H1 (cell line): ENCODE measurements at regions not wholly inside any gene's neighbourhood (a gene's known extent, or its start where the extent isn't known, plus 50 kb on each side); places are given as distances from the start of the nearest gene placed in this dataset.

Experiments used
- CTCF ChIA-PET: fragments of 300-600 bp; sonication (Branson Sonifier 250); formaldehyde crosslinking; loops from one replicate; lab custom pipeline; 2021; ENCODE audit not compliant: partially characterized antibody; lab: Charles Lee
- POLR2A ChIA-PET: fragments of 300-600 bp; sonication (Branson Sonifier 250); formaldehyde crosslinking; loops from one replicate; lab custom pipeline; 2021; ENCODE audit warnings: inconsistent platforms; ENCODE audit not compliant: partially characterized antibody; lab: Charles Lee
- DNase-seq, 2 experiments: peaks; one replicate each; pipeline versions ENCODE4 v3.0.0 to v3.0.0-alpha.2; 2010 to 2022; ENCODE audit warnings: low spot score in 2 of 2, low read depth in 1 of 2, mixed read lengths in 1 of 2
- FAIRE-seq: peaks from 2 replicates; lab custom pipeline; 2011; peaks lifted over from hg19 to GRCh38; lab: Jason Lieb, UNC
- H2AFZ ChIP-seq: 2 replicates; pipeline ENCODE4 v1.8.1; 2012; ENCODE audit warnings: low read length, inconsistent platforms
- H2AK5ac ChIP-seq: 2 replicates; pipeline ENCODE4 v1.6.1; 2013; ENCODE audit warnings: low read depth, low read length
- H2BK120ac ChIP-seq: replicated peaks from 2 replicates; pipeline ENCODE3; 2013; ENCODE audit warnings: low read depth, low read length, inconsistent platforms
- H2BK12ac ChIP-seq: 2 replicates; pipeline ENCODE4 v1.6.1; 2013; ENCODE audit warnings: low read depth, low read length
- H2BK15ac ChIP-seq: 2 replicates; pipeline ENCODE4 v1.6.1; 2013; ENCODE audit warnings: low read length
- H2BK20ac ChIP-seq: 2 replicates; pipeline ENCODE4 v1.6.1; 2013; ENCODE audit warnings: low read length
- H2BK5ac ChIP-seq: 2 replicates; pipeline ENCODE4 v1.6.1; 2013; ENCODE audit warnings: low read depth, low read length
- H3K14ac ChIP-seq: 2 replicates; pipeline ENCODE4 v1.6.1; 2013; ENCODE audit warnings: inconsistent platforms; ENCODE audit not compliant: insufficient read length
- H3K18ac ChIP-seq: 2 replicates; pipeline ENCODE4 v1.6.1; 2013; ENCODE audit warnings: low read length; ENCODE audit errors: extremely low read depth
- H3K23ac ChIP-seq: 2 replicates; pipeline ENCODE4 v1.6.1; 2013; ENCODE audit warnings: inconsistent platforms; ENCODE audit not compliant: insufficient read length
- H3K23me2 ChIP-seq: 2 replicates; pipeline ENCODE4 v1.6.1; 2013; ENCODE audit warnings: low read depth, low read length
- H3K27ac ChIP-seq: 2 replicates; pipeline ENCODE4 v1.6.1; 2011; ENCODE audit warnings: low read depth, low read length, inconsistent platforms
- H3K27me3 ChIP-seq, 4 experiments: replicated peaks in 1 of 4; 1 replicate in 1 of 4; 2 replicates in 3 of 4; pipeline versions ENCODE4 v1.6.1 to v1.8.1; 2011 to 2013; ENCODE audit warnings: low read length in 3 of 4, mild to moderate bottlenecking in 3 of 4, inconsistent platforms in 2 of 4, mixed read lengths in 2 of 4, moderate library complexity in 1 of 4; ENCODE audit not compliant: control insufficient read depth in 3 of 4, insufficient read depth in 3 of 4; ENCODE audit errors: extremely low read depth in 1 of 4
- H3K36me3 ChIP-seq, 4 experiments: 2 replicates each; pipeline versions ENCODE4 v1.6.1 to v1.8.1; 2011 to 2013; ENCODE audit warnings: mild to moderate bottlenecking in 4 of 4, low read length in 3 of 4, moderate library complexity in 2 of 4, control low read depth in 1 of 4, inconsistent platforms in 1 of 4; ENCODE audit not compliant: insufficient read depth in 4 of 4, control insufficient read depth in 2 of 4
- H3K4ac ChIP-seq: replicated peaks from 2 replicates; pipeline ENCODE3; 2013; ENCODE audit warnings: low read length, low read depth, mixed read lengths, inconsistent platforms; ENCODE audit not compliant: insufficient read length
- H3K4me1 ChIP-seq, 4 experiments: replicated peaks in 1 of 4; 1 replicate in 1 of 4; 2 replicates in 3 of 4; pipeline versions ENCODE4 v1.6.1 to v1.8.1; 2011 to 2013; ENCODE audit warnings: low read length in 3 of 4, inconsistent platforms in 2 of 4, mixed read lengths in 1 of 4; ENCODE audit not compliant: insufficient read depth in 4 of 4, control insufficient read depth in 3 of 4
- H3K4me2 ChIP-seq, 2 experiments: 2 replicates each; pipeline versions ENCODE4 v1.6.1 to v1.8.1; 2011 to 2013; ENCODE audit warnings: low read depth in 2 of 2, low read length in 2 of 2, control low read depth in 1 of 2, inconsistent platforms in 1 of 2, mild to moderate bottlenecking in 1 of 2; ENCODE audit not compliant: insufficient read depth in 1 of 2
- H3K4me3 ChIP-seq, 4 experiments: fragments of 200-600, 300-600 bp in 1 of 4; sonication (generic), shearing (Covaris generic), sonication (Bioruptor Twin) in 1 of 4; 2 replicates each; pipeline versions ENCODE4 v1.5.1 to v1.8.1; 2011 to 2016; ENCODE audit warnings: low read length in 4 of 4, low read depth in 3 of 4, control low read depth in 2 of 4, inconsistent platforms in 2 of 4, mild to moderate bottlenecking in 2 of 4, mixed read lengths in 1 of 4, moderate library complexity in 1 of 4; ENCODE audit not compliant: insufficient read depth in 2 of 4; ENCODE audit errors: extremely low read depth in 1 of 4
- H3K56ac ChIP-seq: replicated peaks from 2 replicates; pipeline ENCODE3; 2013; ENCODE audit warnings: low read depth, mild to moderate bottlenecking, mixed read lengths, low read length, inconsistent platforms; ENCODE audit not compliant: insufficient read length
- H3K79me1 ChIP-seq: 2 replicates; pipeline ENCODE4 v1.6.1; 2013; ENCODE audit warnings: low read depth, low read length, control low read depth
- H3K79me2 ChIP-seq, 2 experiments: 2 replicates each; pipeline versions ENCODE4 v1.6.1 to v1.8.1; 2012 to 2013; ENCODE audit warnings: low read length in 2 of 2, mild to moderate bottlenecking in 2 of 2, inconsistent platforms in 1 of 2; ENCODE audit not compliant: insufficient read depth in 2 of 2, control insufficient read depth in 1 of 2
- H3K9ac ChIP-seq, 4 experiments: replicated peaks in 1 of 4; 1 replicate in 1 of 4; 2 replicates in 3 of 4; pipeline versions ENCODE4 v1.6.1 to v1.8.1; 2011 to 2013; ENCODE audit warnings: low read depth in 3 of 4, low read length in 3 of 4, control low read depth in 2 of 4, mild to moderate bottlenecking in 2 of 4, moderate library complexity in 2 of 4, inconsistent platforms in 1 of 4; ENCODE audit errors: extremely low read depth in 1 of 4
- H3K9me3 ChIP-seq, 2 experiments: 2 replicates each; pipeline versions ENCODE4 v1.6.1 to v1.8.1; 2012 to 2013; ENCODE audit warnings: mild to moderate bottlenecking in 2 of 2, moderate library complexity in 2 of 2, control low read depth in 1 of 2, inconsistent platforms in 1 of 2, low read depth in 1 of 2, low read length in 1 of 2, mixed read lengths in 1 of 2; ENCODE audit not compliant: insufficient read depth in 2 of 2
- H4K20me1 ChIP-seq, 2 experiments: replicated peaks in 1 of 2; 2 replicates each; pipeline versions ENCODE3 to v1.8.1; 2011 to 2013; ENCODE audit warnings: inconsistent platforms in 2 of 2, low read length in 2 of 2, mild to moderate bottlenecking in 1 of 2; ENCODE audit not compliant: insufficient read depth in 2 of 2, control insufficient read depth in 1 of 2
- H4K5ac ChIP-seq: 2 replicates; pipeline ENCODE4 v1.6.1; 2013; ENCODE audit warnings: low read length, low read depth, mixed read lengths, inconsistent platforms; ENCODE audit not compliant: insufficient read length
- H4K8ac ChIP-seq: 2 replicates; pipeline ENCODE4 v1.8.0; 2013; ENCODE audit warnings: mild to moderate bottlenecking, moderate library complexity, low read length, inconsistent platforms; ENCODE audit not compliant: insufficient read depth; ENCODE audit errors: extremely low read depth
- H4K91ac ChIP-seq: replicated peaks from 2 replicates; pipeline ENCODE3; 2013; ENCODE audit warnings: low read length, mixed read lengths, inconsistent platforms; ENCODE audit not compliant: insufficient read length
- BCL11A ChIP-seq, 2 experiments: IDR thresholded peaks; one replicate each; pipeline ENCODE4 v1.6.1; 2011; ENCODE audit warnings: low read depth in 2 of 2, low read length in 2 of 2, mild to moderate bottlenecking in 2 of 2
- SAP30 ChIP-seq: fragments of 300-600 bp; sonication (generic); IDR thresholded peaks from 2 replicates; pipeline ENCODE4 v1.7.1; 2012; ENCODE audit warnings: low read length, moderate library complexity, mild to moderate bottlenecking, inconsistent platforms; ENCODE audit not compliant: insufficient read depth, insufficient replicate concordance
- SP2 ChIP-seq: IDR thresholded peaks from 2 replicates; pipeline ENCODE4 v1.6.1; 2012; ENCODE audit warnings: mild to moderate bottlenecking, low read length, inconsistent platforms
- TAF1 ChIP-seq: IDR thresholded peaks from 2 replicates; pipeline ENCODE4 v1.6.1; 2011; ENCODE audit warnings: mild to moderate bottlenecking, low read depth, low read length
- ZNF274 ChIP-seq: IDR thresholded peaks from 2 replicates; pipeline ENCODE4 v1.7.0; 2012; ENCODE audit warnings: low read length, borderline replicate concordance; ENCODE audit errors: extremely low read depth

GRCh38 chr6:8958894-8959511, 523.7 kb upstream of the SLC35B3 start:
- H2AFZ ChIP-seq, result no peak overlapping the region
- no peaks in the 10 kb centered on the region for H3K36me3 ChIP-seq
- no peak overlapping the region for H2BK20ac ChIP-seq
- no peaks in the 10 kb centered on the region for H3K23me2 ChIP-seq
- H2BK120ac ChIP-seq, result no peak overlapping the region
- no peak overlapping the region for H4K5ac ChIP-seq
- H3K9ac ChIP-seq, result no peak overlapping the region
- H4K20me1 ChIP-seq, result no peaks in the 10 kb centered on the region
- no peak overlapping the region for H3K23ac ChIP-seq
- H3K9me3 ChIP-seq, result no peaks in the 10 kb centered on the region
- FAIRE-seq, result no peak
- POLR2A ChIA-PET, result no interaction called here
- H3K27me3 ChIP-seq, result no peaks in the 10 kb centered on the region
- no peaks in the 10 kb centered on the region for H3K79me1 ChIP-seq
- H3K4me3 ChIP-seq, result no peak overlapping the region
- no peak overlapping the region for H3K14ac ChIP-seq
- H2BK15ac ChIP-seq, result no peak overlapping the region
- CTCF ChIA-PET, result no interaction called here
- H2BK5ac ChIP-seq, result no peak overlapping the region
- H4K91ac ChIP-seq, result no peak overlapping the region
- no peak for DNase-seq
- no peak overlapping the region for H2AK5ac ChIP-seq
- H3K18ac ChIP-seq, result no peak overlapping the region
- no peak overlapping the region for H2BK12ac ChIP-seq
- no peak overlapping the region for H4K8ac ChIP-seq
- no peak overlapping the region for H3K4me2 ChIP-seq
- H3K56ac ChIP-seq, result no peak overlapping the region
- no peaks in the 10 kb centered on the region for H3K4me1 ChIP-seq
- no peak overlapping the region for H3K4ac ChIP-seq
- no peaks in the 10 kb centered on the region for H3K79me2 ChIP-seq
- H3K27ac ChIP-seq, result no peak overlapping the region
- TF ChIP-seq TAF1, result no peak
- no peak for TF ChIP-seq SAP30
- TF ChIP-seq ZNF274, result no peak
- TF ChIP-seq BCL11A (IDR thresholded peaks at IDR 0.05; ENCODE audit: low read depth in 2 of 2, low read length in 2 of 2), result no peak
- TF ChIP-seq SP2, result no peak
